GM23338 (cell line): ENCODE measurements at regions not wholly inside any gene's neighbourhood (a gene's known extent, or its start where the extent isn't known, plus 50 kb on each side); places are given as distances from the start of the nearest gene placed in this dataset.

ENCODE experiments used
- ATAC-seq: fragments of 200-7000 bp; cut with Tn5 transposase; 3 replicates; pipeline ENCODE4 v1.9.1; 2020
- DNase-seq: peaks from one replicate; pipeline ENCODE4 v3.0.0-alpha.2; 2015; ENCODE audit warnings: low spot score
- H2AFZ ChIP-seq: fragments of 200-600 bp; sonication (generic); 2 replicates; pipeline ENCODE4 v1.8.0; 2016; ENCODE audit warnings: antibody characterized with exemption, mild to moderate bottlenecking, moderate library complexity
- H3F3A ChIP-seq: fragments of 200-600 bp; sonication (generic); replicated peaks from 2 replicates; pipeline ENCODE4 v1.8.0; 2017; ENCODE audit warnings: antibody characterized with exemption, mixed run types, low read depth
- H3K27ac ChIP-seq: fragments of 200-600 bp; sonication (generic); 2 replicates; pipeline ENCODE4 v1.6.1; 2016; ENCODE audit warnings: low read depth
- H3K27me3 ChIP-seq: fragments of 200-600 bp; sonication (generic); 2 replicates; pipeline ENCODE4 v1.8.0; 2016; ENCODE audit warnings: mild to moderate bottlenecking, mixed run types, moderate library complexity; ENCODE audit not compliant: insufficient read depth
- H3K36me3 ChIP-seq: fragments of 200-600 bp; sonication (generic); 2 replicates; pipeline ENCODE4 v1.8.0; 2016; ENCODE audit warnings: mild to moderate bottlenecking; ENCODE audit not compliant: insufficient read depth
- H3K4me1 ChIP-seq: fragments of 200-600 bp; sonication (generic); 2 replicates; pipeline ENCODE4 v1.8.0; 2016; ENCODE audit warnings: mild to moderate bottlenecking, moderate library complexity; ENCODE audit not compliant: insufficient read depth
- H3K4me2 ChIP-seq: fragments of 200-600 bp; sonication (generic); 2 replicates; pipeline ENCODE4 v1.7.1; 2017; ENCODE audit warnings: mixed run types
- H3K4me3 ChIP-seq: fragments of 200-600 bp; sonication (generic); 2 replicates; pipeline ENCODE4 v1.6.1; 2016; ENCODE audit warnings: mixed run types
- H3K79me2 ChIP-seq: fragments of 200-600 bp; sonication (generic); replicated peaks from 2 replicates; pipeline ENCODE4 v1.8.0; 2017; ENCODE audit warnings: mild to moderate bottlenecking; ENCODE audit not compliant: insufficient read depth
- H3K9me2 ChIP-seq: fragments of 200-600 bp; sonication (generic); 2 replicates; pipeline ENCODE4 v1.8.0; 2017; ENCODE audit not compliant: insufficient read depth
- H4K20me1 ChIP-seq: fragments of 200-600 bp; sonication (generic); replicated peaks from 2 replicates; pipeline ENCODE4 v1.8.0; 2017; ENCODE audit warnings: mild to moderate bottlenecking; ENCODE audit not compliant: insufficient read depth
- H3K27ac Mint-ChIP-seq: 2 replicates; pipeline ENCODE4 v1.8.0; 2020; ENCODE audit warnings: inconsistent platforms, mild to moderate bottlenecking, moderate library complexity, mixed read lengths
- H3K27me3 Mint-ChIP-seq: 3 replicates; pipeline ENCODE4 v1.8.0; 2022; ENCODE audit warnings: low read depth, mild to moderate bottlenecking, moderate library complexity, mixed read lengths, inconsistent platforms; ENCODE audit not compliant: insufficient read depth, poor library complexity
- H3K36me3 Mint-ChIP-seq: 3 replicates; pipeline ENCODE4 v1.8.0; 2021; ENCODE audit warnings: low read depth, mild to moderate bottlenecking, inconsistent platforms, moderate library complexity, mixed read lengths
- H3K4me1 Mint-ChIP-seq: 3 replicates; pipeline ENCODE4 v1.8.0; 2020; ENCODE audit warnings: mild to moderate bottlenecking, inconsistent platforms, mixed read lengths
- H3K4me3 Mint-ChIP-seq: 3 replicates; pipeline ENCODE4 v1.8.0; 2021; ENCODE audit warnings: moderate library complexity, mild to moderate bottlenecking, inconsistent platforms, mixed read lengths
- H3K9me3 Mint-ChIP-seq: 3 replicates; pipeline ENCODE4 v1.8.0; 2020; ENCODE audit warnings: moderate library complexity, mild to moderate bottlenecking, inconsistent platforms, mixed read lengths
- CREB1 ChIP-seq: fragments of 250-450 bp; sonication (Bioruptor Pico); IDR thresholded peaks from 2 replicates; pipeline ENCODE4 v1.5.0; 2020; ENCODE audit warnings: low read depth, mild to moderate bottlenecking, moderate library complexity
- EZH2 ChIP-seq: fragments of 200-600 bp; sonication (generic); IDR thresholded peaks from one replicate; pipeline ENCODE4 v1.8.0; 2017; ENCODE audit warnings: antibody characterized with exemption, mild to moderate bottlenecking, low read depth; ENCODE audit not compliant: unreplicated experiment
- EZH2phosphoT487 ChIP-seq: fragments of 200-600 bp; sonication (generic); IDR thresholded peaks from one replicate; pipeline ENCODE4 v1.8.1; 2018; ENCODE audit warnings: antibody characterized with exemption; ENCODE audit not compliant: unreplicated experiment
- JUNB ChIP-seq: IDR thresholded peaks from one replicate; pipeline ENCODE4 v1.6.1; 2016; ENCODE audit warnings: antibody characterized with exemption; ENCODE audit not compliant: unreplicated experiment
- NANOG ChIP-seq: IDR thresholded peaks from 2 replicates; pipeline ENCODE4 v1.6.1; 2016; ENCODE audit warnings: antibody characterized with exemption, borderline replicate concordance
- POLR2AphosphoS5 ChIP-seq: IDR thresholded peaks from 2 replicates; pipeline ENCODE4 v1.6.1; 2016; ENCODE audit warnings: antibody characterized with exemption, low read depth
- STAT1 ChIP-seq: IDR thresholded peaks from one replicate; pipeline ENCODE4 v1.6.1; 2016; ENCODE audit warnings: antibody characterized with exemption; ENCODE audit not compliant: unreplicated experiment
- ZNF114 ChIP-seq: fragments of 250-450 bp; sonication (Bioruptor Pico); IDR thresholded peaks from 2 replicates; pipeline ENCODE4 v1.5.0; 2020; ENCODE audit warnings: mild to moderate bottlenecking, moderate library complexity
- ZNF331 ChIP-seq: fragments of 250-450 bp; sonication (Bioruptor Pico); IDR thresholded peaks from 2 replicates; pipeline ENCODE4 v1.5.0; 2020; ENCODE audit warnings: low read depth, mild to moderate bottlenecking, moderate library complexity
- TF ChIP-seq, protein P1 (sequence below): IDR thresholded peaks from one replicate; pipeline ENCODE4 v1.6.1; 2018; ENCODE audit warnings: antibody characterized with exemption; ENCODE audit not compliant: unreplicated experiment
- TF ChIP-seq, protein P2 (sequence below), 2 experiments: fragments of 200-600 bp in 1 of 2; sonication (generic) in 1 of 2; conservative IDR thresholded peaks; 2 replicates each; pipeline versions ENCODE4 v1.5.1 to v1.6.1; 2016 to 2017; ENCODE audit warnings: antibody characterized with exemption in 2 of 2, low read depth in 2 of 2, mild to moderate bottlenecking in 2 of 2, moderate library complexity in 1 of 2
- TF ChIP-seq, protein P3 (sequence below): IDR thresholded peaks from 2 replicates; pipeline ENCODE4 v1.6.1; 2016; ENCODE audit warnings: antibody characterized with exemption
- TF ChIP-seq, protein P4 (sequence below): fragments of 250-450 bp; sonication (Bioruptor Pico); IDR thresholded peaks from 2 replicates; pipeline ENCODE4 v1.5.0; 2020; ENCODE audit warnings: mild to moderate bottlenecking, moderate library complexity

DNA sequence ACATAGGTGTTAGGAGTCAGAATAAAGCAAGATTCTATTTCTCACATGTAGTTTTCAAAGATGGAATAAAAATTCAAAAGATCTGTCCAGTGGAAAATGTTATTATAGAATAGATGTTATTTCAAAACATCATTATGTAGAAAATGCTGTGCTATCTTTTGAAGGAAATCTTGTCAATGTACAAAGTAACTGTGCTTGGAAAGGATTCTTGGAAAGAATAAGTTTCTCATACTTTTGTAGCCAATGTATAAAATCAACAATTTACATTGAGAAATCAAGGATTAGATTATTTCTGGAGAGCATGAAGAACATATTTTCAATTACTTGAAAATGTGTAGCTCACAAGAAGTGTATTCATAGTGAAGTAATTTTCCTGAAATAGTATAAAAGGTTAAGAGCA, 532.5 kb upstream of the MGAT4C start:
- H3K79me2 ChIP-seq = no peaks in the 10 kb centered on the region
- H2AFZ ChIP-seq = no peak overlapping the region
- H3K4me1 ChIP-seq = no peaks in the 10 kb centered on the region
- Mint-ChIP-seq H3K27ac (no peak overlapping the region), H3K4me3 (no peak overlapping the region), H3K4me1 (no peaks in the 10 kb centered on the region), H3K9me3 (no peaks in the 10 kb centered on the region), H3K36me3 (no peaks in the 10 kb centered on the region), H3K27me3 (no peaks in the 10 kb centered on the region)
- H3K36me3 ChIP-seq = no peaks in the 10 kb centered on the region
- no peak overlapping the region for H3K4me3 ChIP-seq
- 0 out of 2 replicates have a peak, but pooled peaks cover 6% of the 10 kb centered on the region for H3K9me2 ChIP-seq
- TF ChIP-seq ZNF331 (CRISPR knock-in tag) (no peak), EZH2 (no peak), POLR2AphosphoS5 (no peak), JUNB (no peak), EZH2phosphoT487 (no peak), NANOG (no peak), CREB1 (no peak), ZNF114 (CRISPR knock-in tag) (no peak), STAT1 (no peak)
- TF ChIP-seq, protein P1, sequence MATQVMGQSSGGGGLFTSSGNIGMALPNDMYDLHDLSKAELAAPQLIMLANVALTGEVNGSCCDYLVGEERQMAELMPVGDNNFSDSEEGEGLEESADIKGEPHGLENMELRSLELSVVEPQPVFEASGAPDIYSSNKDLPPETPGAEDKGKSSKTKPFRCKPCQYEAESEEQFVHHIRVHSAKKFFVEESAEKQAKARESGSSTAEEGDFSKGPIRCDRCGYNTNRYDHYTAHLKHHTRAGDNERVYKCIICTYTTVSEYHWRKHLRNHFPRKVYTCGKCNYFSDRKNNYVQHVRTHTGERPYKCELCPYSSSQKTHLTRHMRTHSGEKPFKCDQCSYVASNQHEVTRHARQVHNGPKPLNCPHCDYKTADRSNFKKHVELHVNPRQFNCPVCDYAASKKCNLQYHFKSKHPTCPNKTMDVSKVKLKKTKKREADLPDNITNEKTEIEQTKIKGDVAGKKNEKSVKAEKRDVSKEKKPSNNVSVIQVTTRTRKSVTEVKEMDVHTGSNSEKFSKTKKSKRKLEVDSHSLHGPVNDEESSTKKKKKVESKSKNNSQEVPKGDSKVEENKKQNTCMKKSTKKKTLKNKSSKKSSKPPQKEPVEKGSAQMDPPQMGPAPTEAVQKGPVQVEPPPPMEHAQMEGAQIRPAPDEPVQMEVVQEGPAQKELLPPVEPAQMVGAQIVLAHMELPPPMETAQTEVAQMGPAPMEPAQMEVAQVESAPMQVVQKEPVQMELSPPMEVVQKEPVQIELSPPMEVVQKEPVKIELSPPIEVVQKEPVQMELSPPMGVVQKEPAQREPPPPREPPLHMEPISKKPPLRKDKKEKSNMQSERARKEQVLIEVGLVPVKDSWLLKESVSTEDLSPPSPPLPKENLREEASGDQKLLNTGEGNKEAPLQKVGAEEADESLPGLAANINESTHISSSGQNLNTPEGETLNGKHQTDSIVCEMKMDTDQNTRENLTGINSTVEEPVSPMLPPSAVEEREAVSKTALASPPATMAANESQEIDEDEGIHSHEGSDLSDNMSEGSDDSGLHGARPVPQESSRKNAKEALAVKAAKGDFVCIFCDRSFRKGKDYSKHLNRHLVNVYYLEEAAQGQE = no peak
- TF ChIP-seq, protein P2, sequence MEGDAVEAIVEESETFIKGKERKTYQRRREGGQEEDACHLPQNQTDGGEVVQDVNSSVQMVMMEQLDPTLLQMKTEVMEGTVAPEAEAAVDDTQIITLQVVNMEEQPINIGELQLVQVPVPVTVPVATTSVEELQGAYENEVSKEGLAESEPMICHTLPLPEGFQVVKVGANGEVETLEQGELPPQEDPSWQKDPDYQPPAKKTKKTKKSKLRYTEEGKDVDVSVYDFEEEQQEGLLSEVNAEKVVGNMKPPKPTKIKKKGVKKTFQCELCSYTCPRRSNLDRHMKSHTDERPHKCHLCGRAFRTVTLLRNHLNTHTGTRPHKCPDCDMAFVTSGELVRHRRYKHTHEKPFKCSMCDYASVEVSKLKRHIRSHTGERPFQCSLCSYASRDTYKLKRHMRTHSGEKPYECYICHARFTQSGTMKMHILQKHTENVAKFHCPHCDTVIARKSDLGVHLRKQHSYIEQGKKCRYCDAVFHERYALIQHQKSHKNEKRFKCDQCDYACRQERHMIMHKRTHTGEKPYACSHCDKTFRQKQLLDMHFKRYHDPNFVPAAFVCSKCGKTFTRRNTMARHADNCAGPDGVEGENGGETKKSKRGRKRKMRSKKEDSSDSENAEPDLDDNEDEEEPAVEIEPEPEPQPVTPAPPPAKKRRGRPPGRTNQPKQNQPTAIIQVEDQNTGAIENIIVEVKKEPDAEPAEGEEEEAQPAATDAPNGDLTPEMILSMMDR (conservative IDR thresholded peaks at IDR 0.05; ENCODE audit: low read depth in 2 of 2) = no peak
- TF ChIP-seq, protein P3, sequence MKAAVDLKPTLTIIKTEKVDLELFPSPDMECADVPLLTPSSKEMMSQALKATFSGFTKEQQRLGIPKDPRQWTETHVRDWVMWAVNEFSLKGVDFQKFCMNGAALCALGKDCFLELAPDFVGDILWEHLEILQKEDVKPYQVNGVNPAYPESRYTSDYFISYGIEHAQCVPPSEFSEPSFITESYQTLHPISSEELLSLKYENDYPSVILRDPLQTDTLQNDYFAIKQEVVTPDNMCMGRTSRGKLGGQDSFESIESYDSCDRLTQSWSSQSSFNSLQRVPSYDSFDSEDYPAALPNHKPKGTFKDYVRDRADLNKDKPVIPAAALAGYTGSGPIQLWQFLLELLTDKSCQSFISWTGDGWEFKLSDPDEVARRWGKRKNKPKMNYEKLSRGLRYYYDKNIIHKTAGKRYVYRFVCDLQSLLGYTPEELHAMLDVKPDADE = no peak
- TF ChIP-seq, protein P4, sequence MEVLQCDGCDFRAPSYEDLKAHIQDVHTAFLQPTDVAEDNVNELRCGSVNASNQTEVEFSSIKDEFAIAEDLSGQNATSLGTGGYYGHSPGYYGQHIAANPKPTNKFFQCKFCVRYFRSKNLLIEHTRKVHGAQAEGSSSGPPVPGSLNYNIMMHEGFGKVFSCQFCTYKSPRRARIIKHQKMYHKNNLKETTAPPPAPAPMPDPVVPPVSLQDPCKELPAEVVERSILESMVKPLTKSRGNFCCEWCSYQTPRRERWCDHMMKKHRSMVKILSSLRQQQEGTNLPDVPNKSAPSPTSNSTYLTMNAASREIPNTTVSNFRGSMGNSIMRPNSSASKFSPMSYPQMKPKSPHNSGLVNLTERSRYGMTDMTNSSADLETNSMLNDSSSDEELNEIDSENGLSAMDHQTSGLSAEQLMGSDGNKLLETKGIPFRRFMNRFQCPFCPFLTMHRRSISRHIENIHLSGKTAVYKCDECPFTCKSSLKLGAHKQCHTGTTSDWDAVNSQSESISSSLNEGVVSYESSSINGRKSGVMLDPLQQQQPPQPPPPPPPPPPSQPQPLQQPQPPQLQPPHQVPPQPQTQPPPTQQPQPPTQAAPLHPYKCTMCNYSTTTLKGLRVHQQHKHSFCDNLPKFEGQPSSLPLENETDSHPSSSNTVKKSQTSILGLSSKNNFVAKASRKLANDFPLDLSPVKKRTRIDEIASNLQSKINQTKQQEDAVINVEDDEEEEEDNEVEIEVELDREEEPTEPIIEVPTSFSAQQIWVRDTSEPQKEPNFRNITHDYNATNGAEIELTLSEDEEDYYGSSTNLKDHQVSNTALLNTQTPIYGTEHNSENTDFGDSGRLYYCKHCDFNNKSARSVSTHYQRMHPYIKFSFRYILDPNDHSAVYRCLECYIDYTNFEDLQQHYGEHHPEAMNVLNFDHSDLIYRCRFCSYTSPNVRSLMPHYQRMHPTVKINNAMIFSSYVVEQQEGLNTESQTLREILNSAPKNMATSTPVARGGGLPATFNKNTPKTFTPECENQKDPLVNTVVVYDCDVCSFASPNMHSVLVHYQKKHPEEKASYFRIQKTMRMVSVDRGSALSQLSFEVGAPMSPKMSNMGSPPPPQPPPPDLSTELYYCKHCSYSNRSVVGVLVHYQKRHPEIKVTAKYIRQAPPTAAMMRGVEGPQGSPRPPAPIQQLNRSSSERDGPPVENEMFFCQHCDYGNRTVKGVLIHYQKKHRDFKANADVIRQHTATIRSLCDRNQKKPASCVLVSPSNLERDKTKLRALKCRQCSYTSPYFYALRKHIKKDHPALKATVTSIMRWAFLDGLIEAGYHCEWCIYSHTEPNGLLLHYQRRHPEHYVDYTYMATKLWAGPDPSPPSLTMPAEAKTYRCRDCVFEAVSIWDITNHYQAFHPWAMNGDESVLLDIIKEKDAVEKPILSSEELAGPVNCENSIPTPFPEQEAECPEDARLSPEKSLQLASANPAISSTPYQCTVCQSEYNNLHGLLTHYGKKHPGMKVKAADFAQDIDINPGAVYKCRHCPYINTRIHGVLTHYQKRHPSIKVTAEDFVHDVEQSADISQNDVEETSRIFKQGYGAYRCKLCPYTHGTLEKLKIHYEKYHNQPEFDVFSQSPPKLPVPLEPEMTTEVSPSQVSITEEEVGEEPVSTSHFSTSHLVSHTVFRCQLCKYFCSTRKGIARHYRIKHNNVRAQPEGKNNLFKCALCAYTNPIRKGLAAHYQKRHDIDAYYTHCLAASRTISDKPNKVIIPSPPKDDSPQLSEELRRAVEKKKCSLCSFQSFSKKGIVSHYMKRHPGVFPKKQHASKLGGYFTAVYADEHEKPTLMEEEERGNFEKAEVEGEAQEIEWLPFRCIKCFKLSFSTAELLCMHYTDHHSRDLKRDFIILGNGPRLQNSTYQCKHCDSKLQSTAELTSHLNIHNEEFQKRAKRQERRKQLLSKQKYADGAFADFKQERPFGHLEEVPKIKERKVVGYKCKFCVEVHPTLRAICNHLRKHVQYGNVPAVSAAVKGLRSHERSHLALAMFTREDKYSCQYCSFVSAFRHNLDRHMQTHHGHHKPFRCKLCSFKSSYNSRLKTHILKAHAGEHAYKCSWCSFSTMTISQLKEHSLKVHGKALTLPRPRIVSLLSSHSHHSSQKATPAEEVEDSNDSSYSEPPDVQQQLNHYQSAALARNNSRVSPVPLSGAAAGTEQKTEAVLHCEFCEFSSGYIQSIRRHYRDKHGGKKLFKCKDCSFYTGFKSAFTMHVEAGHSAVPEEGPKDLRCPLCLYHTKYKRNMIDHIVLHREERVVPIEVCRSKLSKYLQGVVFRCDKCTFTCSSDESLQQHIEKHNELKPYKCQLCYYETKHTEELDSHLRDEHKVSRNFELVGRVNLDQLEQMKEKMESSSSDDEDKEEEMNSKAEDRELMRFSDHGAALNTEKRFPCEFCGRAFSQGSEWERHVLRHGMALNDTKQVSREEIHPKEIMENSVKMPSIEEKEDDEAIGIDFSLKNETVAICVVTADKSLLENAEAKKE (CRISPR knock-in tag) = no peak
- no peak overlapping the region for H3K4me2 ChIP-seq
- H3K27ac ChIP-seq = no peak overlapping the region
- ATAC-seq (no peak), DNase-seq (no peak)
- H3K27me3 ChIP-seq = no peaks in the 10 kb centered on the region
- no peaks in the 10 kb centered on the region for H4K20me1 ChIP-seq
- no peaks in the 10 kb centered on the region for H3F3A ChIP-seq
